ENCODE measurements at regions not wholly inside any gene's neighbourhood (a gene's known extent, or its start where the extent isn't known, plus 50 kb on each side); places are given as distances from the start of the nearest gene placed in this dataset.
A peak's percentile ranks its signal among the peaks of the same experiment; 100 is the strongest.

DNA sequence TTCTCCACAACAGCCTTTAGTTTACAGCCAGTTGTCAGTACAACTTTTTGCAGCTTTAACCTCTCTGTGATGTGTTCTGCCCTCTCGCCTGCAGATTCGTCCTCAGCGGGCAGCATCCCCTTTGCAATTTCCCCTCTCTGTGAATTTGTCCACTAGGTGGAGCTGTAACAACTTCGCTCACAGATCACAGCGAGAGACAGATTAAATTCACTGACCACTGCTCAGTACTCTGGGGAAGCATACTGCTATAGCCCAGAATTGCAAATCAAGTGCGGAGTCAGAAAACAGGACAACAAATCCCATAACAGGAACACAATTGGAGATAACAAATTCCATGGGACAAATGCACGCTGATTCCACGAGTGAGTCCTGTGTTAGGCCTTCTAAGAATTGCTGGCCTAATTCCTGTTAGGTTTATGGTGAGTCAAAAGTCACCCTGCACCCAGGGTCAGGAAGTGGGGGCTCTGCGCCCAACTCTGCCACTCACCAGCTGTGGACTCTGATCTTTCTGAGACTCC is 2124.9 kb downstream of the MAT2B start (continued):
- TF ChIP-seq, protein P1, sequence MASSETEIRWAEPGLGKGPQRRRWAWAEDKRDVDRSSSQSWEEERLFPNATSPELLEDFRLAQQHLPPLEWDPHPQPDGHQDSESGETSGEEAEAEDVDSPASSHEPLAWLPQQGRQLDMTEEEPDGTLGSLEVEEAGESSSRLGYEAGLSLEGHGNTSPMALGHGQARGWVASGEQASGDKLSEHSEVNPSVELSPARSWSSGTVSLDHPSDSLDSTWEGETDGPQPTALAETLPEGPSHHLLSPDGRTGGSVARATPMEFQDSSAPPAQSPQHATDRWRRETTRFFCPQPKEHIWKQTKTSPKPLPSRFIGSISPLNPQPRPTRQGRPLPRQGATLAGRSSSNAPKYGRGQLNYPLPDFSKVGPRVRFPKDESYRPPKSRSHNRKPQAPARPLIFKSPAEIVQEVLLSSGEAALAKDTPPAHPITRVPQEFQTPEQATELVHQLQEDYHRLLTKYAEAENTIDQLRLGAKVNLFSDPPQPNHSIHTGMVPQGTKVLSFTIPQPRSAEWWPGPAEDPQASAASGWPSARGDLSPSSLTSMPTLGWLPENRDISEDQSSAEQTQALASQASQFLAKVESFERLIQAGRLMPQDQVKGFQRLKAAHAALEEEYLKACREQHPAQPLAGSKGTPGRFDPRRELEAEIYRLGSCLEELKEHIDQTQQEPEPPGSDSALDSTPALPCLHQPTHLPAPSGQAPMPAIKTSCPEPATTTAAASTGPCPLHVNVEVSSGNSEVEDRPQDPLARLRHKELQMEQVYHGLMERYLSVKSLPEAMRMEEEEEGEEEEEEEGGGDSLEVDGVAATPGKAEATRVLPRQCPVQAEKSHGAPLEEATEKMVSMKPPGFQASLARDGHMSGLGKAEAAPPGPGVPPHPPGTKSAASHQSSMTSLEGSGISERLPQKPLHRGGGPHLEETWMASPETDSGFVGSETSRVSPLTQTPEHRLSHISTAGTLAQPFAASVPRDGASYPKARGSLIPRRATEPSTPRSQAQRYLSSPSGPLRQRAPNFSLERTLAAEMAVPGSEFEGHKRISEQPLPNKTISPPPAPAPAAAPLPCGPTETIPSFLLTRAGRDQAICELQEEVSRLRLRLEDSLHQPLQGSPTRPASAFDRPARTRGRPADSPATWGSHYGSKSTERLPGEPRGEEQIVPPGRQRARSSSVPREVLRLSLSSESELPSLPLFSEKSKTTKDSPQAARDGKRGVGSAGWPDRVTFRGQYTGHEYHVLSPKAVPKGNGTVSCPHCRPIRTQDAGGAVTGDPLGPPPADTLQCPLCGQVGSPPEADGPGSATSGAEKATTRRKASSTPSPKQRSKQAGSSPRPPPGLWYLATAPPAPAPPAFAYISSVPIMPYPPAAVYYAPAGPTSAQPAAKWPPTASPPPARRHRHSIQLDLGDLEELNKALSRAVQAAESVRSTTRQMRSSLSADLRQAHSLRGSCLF (CRISPR knock-in tag; IDR thresholded peaks at IDR 0.05; ENCODE audit: borderline replicate concordance): no peak
- TF ChIP-seq ZNF644 (CRISPR knock-in tag; IDR thresholded peaks at IDR 0.05; ENCODE audit: low read depth) (no peak), HNF4A (CRISPR knock-in tag; IDR thresholded peaks at IDR 0.05) (peak; percentile 18; the same call in 1 of the 2 replicates), PTBP1 (IDR thresholded peaks at IDR 0.05; ENCODE audit: low read depth, low read length, poor library complexity, severe bottlenecking) (no peak), ZNF510 (CRISPR knock-in tag; IDR thresholded peaks at IDR 0.05; ENCODE audit: low read depth) (no peak), MIXL1 (CRISPR knock-in tag; IDR thresholded peaks at IDR 0.05) (0 out of 2 replicates have a peak, but pooled peaks have one; percentile 11), ZMAT5 (CRISPR knock-in tag; IDR thresholded peaks at IDR 0.05; ENCODE audit: borderline replicate concordance, low read depth) (no peak), ZNF34 (CRISPR knock-in tag; IDR thresholded peaks at IDR 0.05; ENCODE audit: borderline replicate concordance) (no peak), HMG20B (CRISPR knock-in tag; conservative IDR thresholded peaks at IDR 0.05) (no peak), PBX3 (CRISPR knock-in tag; IDR thresholded peaks at IDR 0.05; ENCODE audit: borderline replicate concordance) (no peak), MBD4 (IDR thresholded peaks at IDR 0.05; ENCODE audit: borderline replicate concordance, low read length) (no peak), ATM (IDR thresholded peaks at IDR 0.05; ENCODE audit: borderline replicate concordance) (no peak), KAT2B (IDR thresholded peaks at IDR 0.05; ENCODE audit: borderline replicate concordance, low read depth, low read length) (no peak), FIP1L1 (IDR thresholded peaks at IDR 0.05; ENCODE audit: borderline replicate concordance, insufficient read depth, low read depth, low read length) (no peak), ARNT2 (CRISPR knock-in tag; IDR thresholded peaks at IDR 0.05; ENCODE audit: low read depth) (no peak), BCL6 (CRISPR knock-in tag; IDR thresholded peaks at IDR 0.05) (peak; percentile 89), SP5 (CRISPR knock-in tag; IDR thresholded peaks at IDR 0.05; ENCODE audit: borderline replicate concordance, low read depth) (no peak), BRCA1 (CRISPR knock-in tag; IDR thresholded peaks at IDR 0.05) (no peak)
- TF ChIP-seq, protein P2, sequence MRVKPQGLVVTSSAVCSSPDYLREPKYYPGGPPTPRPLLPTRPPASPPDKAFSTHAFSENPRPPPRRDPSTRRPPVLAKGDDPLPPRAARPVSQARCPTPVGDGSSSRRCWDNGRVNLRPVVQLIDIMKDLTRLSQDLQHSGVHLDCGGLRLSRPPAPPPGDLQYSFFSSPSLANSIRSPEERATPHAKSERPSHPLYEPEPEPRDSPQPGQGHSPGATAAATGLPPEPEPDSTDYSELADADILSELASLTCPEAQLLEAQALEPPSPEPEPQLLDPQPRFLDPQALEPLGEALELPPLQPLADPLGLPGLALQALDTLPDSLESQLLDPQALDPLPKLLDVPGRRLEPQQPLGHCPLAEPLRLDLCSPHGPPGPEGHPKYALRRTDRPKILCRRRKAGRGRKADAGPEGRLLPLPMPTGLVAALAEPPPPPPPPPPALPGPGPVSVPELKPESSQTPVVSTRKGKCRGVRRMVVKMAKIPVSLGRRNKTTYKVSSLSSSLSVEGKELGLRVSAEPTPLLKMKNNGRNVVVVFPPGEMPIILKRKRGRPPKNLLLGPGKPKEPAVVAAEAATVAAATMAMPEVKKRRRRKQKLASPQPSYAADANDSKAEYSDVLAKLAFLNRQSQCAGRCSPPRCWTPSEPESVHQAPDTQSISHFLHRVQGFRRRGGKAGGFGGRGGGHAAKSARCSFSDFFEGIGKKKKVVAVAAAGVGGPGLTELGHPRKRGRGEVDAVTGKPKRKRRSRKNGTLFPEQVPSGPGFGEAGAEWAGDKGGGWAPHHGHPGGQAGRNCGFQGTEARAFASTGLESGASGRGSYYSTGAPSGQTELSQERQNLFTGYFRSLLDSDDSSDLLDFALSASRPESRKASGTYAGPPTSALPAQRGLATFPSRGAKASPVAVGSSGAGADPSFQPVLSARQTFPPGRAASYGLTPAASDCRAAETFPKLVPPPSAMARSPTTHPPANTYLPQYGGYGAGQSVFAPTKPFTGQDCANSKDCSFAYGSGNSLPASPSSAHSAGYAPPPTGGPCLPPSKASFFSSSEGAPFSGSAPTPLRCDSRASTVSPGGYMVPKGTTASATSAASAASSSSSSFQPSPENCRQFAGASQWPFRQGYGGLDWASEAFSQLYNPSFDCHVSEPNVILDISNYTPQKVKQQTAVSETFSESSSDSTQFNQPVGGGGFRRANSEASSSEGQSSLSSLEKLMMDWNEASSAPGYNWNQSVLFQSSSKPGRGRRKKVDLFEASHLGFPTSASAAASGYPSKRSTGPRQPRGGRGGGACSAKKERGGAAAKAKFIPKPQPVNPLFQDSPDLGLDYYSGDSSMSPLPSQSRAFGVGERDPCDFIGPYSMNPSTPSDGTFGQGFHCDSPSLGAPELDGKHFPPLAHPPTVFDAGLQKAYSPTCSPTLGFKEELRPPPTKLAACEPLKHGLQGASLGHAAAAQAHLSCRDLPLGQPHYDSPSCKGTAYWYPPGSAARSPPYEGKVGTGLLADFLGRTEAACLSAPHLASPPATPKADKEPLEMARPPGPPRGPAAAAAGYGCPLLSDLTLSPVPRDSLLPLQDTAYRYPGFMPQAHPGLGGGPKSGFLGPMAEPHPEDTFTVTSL (CRISPR knock-in tag; IDR thresholded peaks at IDR 0.05; ENCODE audit: borderline replicate concordance): no peak; the same call in 1 of the 2 replicates
